Pancreas (tissue), 10 donors: ENCODE measurements at regions not wholly inside any gene's neighbourhood (a gene's known extent, or its start where the extent isn't known, plus 50 kb on each side); places are given as distances from the start of the nearest gene placed in this dataset.

Source experiments
- ATAC-seq, 4 donors: fragments of 200-7000 bp; cut with Tn5 transposase; one replicate each; pipeline versions ENCODE4 v1.8.0 to v1.9.1; 2020; ENCODE audit warnings: mild to moderate bottlenecking in 4 of 4, moderate library complexity in 4 of 4
- DNase-seq, 6 donors: peaks; one replicate each; pipeline ENCODE4 v3.0.0-alpha.2; 2020
- FAIRE-seq: peaks from 2 replicates; lab custom pipeline; 2012; peaks lifted over from hg19 to GRCh38; lab: Jason Lieb, UNC
- H3K27ac ChIP-seq, 4 donors: fragments of 200-600 bp; sonication (generic); 1 replicate in 3 of 4; 2 replicates in 1 of 4; pipeline versions ENCODE4 v1.5.0 to v1.8.0; 2020
- H3K27me3 ChIP-seq, 4 donors: fragments of 200-600 bp; one replicate each; pipeline ENCODE4 v1.8.0; 2021
- H3K36me3 ChIP-seq, 3 donors: fragments of 200-600 bp; sonication (generic) in 1 of 3; one replicate each; pipeline versions ENCODE4 v1.5.0 to v1.8.0; 2020 to 2021
- H3K4me1 ChIP-seq, 3 donors: fragments of 200-600 bp; one replicate each; pipeline ENCODE4 v1.8.0; 2021
- H3K4me3 ChIP-seq, 4 donors: fragments of 200-600 bp; sonication (generic) in 2 of 4; one replicate each; pipeline versions ENCODE4 v1.5.0 to v1.8.0; 2020 to 2021
- H3K9me3 ChIP-seq, 4 donors: fragments of 200-600 bp; one replicate each; pipeline ENCODE4 v1.8.0; 2021
- WGBS, 2 donors: extraction: QIAGEN DNeasy Blood & Tissue Kit; methylation state at CpG; one replicate each; pipeline ENCODE4 v1.1.7; 2013; 5-methylcytosine and 5-hydroxymethylcytosine counted together
- intact Hi-C, 3 donors: fragments of 100-400 bp; cut with DNase I; formaldehyde crosslinking; loops; one replicate each; pipeline versions ENCODE4 v1.11.1 to v1.14.2; 2022
- TF ChIP-seq, protein P1 (sequence below), 4 donors: fragments of 200-600 bp; sonication (generic) in 3 of 4; IDR thresholded peaks; one replicate each; pipeline versions ENCODE4 v1.5.0 to v1.8.0; 2021; ENCODE audit warnings: antibody characterized with exemption in 4 of 4
- donor health status: healthy with polysubstance abuse.
- donor health status: DM: no; HTN: no; CAD: no; lungs with moderate emphysema.
- donor health status: DM: no; HTN: no; CAD: no.
- donor health status: control.
- donor health status: control.
- donor health status: Bipolar disorder and iron deficiency.
- donor health status: DM: yes; HTN: yes; CAD: no.
- donor health status: DM: no; HTN: no; CAD: no.
- donor health status: DM: no; HTN: no; CAD: no.
- donor health status: DM: yes; HTN: yes; CAD: no.

DNA sequence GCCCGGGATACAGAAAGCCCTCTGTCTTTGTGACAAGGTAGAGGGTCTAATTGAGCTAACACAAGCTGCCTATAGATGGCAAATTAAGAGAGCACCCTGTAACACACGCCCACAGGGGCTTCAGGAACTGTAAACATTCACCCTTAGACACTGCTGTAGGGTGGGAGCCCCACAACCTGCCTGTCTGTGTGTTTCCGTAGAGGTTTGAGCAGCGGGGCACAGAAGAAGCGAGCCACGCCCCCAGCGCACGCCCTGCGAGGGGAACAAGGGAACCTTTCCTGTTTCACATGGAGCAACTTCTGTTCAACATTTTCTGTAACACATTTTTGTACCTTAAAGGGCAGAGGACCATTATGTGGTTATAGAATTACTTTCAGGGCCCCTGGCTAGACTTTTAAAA lies 231.7 kb upstream of the EXOC2 start:
- TF ChIP-seq, protein P1, sequence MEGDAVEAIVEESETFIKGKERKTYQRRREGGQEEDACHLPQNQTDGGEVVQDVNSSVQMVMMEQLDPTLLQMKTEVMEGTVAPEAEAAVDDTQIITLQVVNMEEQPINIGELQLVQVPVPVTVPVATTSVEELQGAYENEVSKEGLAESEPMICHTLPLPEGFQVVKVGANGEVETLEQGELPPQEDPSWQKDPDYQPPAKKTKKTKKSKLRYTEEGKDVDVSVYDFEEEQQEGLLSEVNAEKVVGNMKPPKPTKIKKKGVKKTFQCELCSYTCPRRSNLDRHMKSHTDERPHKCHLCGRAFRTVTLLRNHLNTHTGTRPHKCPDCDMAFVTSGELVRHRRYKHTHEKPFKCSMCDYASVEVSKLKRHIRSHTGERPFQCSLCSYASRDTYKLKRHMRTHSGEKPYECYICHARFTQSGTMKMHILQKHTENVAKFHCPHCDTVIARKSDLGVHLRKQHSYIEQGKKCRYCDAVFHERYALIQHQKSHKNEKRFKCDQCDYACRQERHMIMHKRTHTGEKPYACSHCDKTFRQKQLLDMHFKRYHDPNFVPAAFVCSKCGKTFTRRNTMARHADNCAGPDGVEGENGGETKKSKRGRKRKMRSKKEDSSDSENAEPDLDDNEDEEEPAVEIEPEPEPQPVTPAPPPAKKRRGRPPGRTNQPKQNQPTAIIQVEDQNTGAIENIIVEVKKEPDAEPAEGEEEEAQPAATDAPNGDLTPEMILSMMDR (IDR thresholded peaks at IDR 0.05), result no peak
- no peaks in the 10 kb centered on the region for H3K27me3 ChIP-seq
- no peak overlapping the region for H3K4me3 ChIP-seq
- no peak for FAIRE-seq
- intact Hi-C loops, result no loop called here
- peaks cover 0 to 4% (median 0%) of the 10 kb centered on the region in 4 donors for H3K9me3 ChIP-seq
- no peak for ATAC-seq
- H3K36me3 ChIP-seq, result no peaks in the 10 kb centered on the region
- 90 to 91% methylated on average over 9 of the region's 9 CpGs for WGBS, 2 donors
- no peaks in the 10 kb centered on the region for H3K4me1 ChIP-seq
- DNase-seq, result no peak
- H3K27ac ChIP-seq, result no peak overlapping the region

- ATAC-seq, result no peak
- intact Hi-C loops, result no loop called here
- TF ChIP-seq, protein P1 (IDR thresholded peaks at IDR 0.05), result no peak
These were observed 228.5 kb upstream of the EXOC2 start for GRCh38 chr6:921400-921799.

GRCh38 chr6:920512-920911 lies 227.6 kb upstream of the EXOC2 start:
- DNase-seq (no peak), FAIRE-seq (no peak), ATAC-seq (no peak)
- H3K4me3 ChIP-seq, result no peak overlapping the region
- no peaks in the 10 kb centered on the region for H3K4me1 ChIP-seq
- TF ChIP-seq, protein P1 (IDR thresholded peaks at IDR 0.05), result no peak
- intact Hi-C loops, result no loop called here
- WGBS, 2 donors, result 86 to 89% methylated on average over 9 of the region's 9 CpGs
- no peaks in the 10 kb centered on the region for H3K27me3 ChIP-seq
- H3K27ac ChIP-seq, result no peak overlapping the region
- peaks cover 0 to 4% (median 0%) of the 10 kb centered on the region in 4 donors for H3K9me3 ChIP-seq
- H3K36me3 ChIP-seq, result no peaks in the 10 kb centered on the region

More at GRCh38 chr6:921400-921799, 228.5 kb upstream of the EXOC2 start:
- H3K27me3 ChIP-seq, result no peaks in the 10 kb centered on the region
- H3K27ac ChIP-seq, result no peak overlapping the region
- no peaks in the 10 kb centered on the region for H3K4me1 ChIP-seq
- peaks cover 0 to 4% (median 0%) of the 10 kb centered on the region in 4 donors for H3K9me3 ChIP-seq
- no peaks in the 10 kb centered on the region for H3K36me3 ChIP-seq
- 82 to 91% methylated on average over 4 of the region's 4 CpGs for WGBS, 2 donors
- DNase-seq (no peak), FAIRE-seq (no peak)
- no peak overlapping the region for H3K4me3 ChIP-seq

- intact Hi-C loops, result loop anchor here in 2 of 3 donors (10.0 kb wide), 2 partner anchors 405 to 425 kb away; no protein-coding TSS in a partner anchor
- 67 to 93% methylated on average over 1 of the region's 1 CpG for WGBS, 2 donors
- TF ChIP-seq, protein P1 (IDR thresholded peaks at IDR 0.05), result no peak
- peaks cover 0 to 4% (median 0%) of the 10 kb centered on the region in 4 donors for H3K9me3 ChIP-seq
- ATAC-seq (no peak), DNase-seq (no peak), FAIRE-seq (no peak)
- no peaks in the 10 kb centered on the region for H3K27me3 ChIP-seq
- no peaks in the 10 kb centered on the region for H3K36me3 ChIP-seq
- no peak overlapping the region for H3K4me3 ChIP-seq
- H3K4me1 ChIP-seq, result no peaks in the 10 kb centered on the region
- H3K27ac ChIP-seq, result no peak overlapping the region
These were observed 226.6 kb upstream of the EXOC2 start for GRCh38 chr6:919500-919899.

DNA sequence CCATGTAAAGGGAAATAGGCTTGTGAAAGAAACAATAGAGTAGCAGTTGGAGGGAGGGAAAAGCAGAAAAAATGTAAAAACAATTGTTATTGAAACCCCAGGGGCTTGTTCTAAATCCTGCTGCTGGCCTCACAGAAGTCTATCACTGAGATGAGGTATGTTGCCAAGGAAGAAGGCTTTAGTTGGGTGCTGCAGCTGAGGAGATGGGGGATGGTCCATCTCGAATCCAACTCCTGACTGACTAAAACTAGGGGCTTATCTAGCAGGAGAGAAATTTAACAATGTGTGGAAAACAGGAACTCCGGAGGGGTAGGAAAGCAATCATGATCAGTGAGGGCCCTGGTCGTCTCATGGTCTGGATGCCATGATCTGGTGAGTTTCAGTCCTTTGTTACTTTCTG lies 225.0 kb upstream of the EXOC2 start:
- no peaks in the 10 kb centered on the region for H3K4me1 ChIP-seq
- 78 to 86% methylated on average over 3 of the region's 3 CpGs for WGBS, 2 donors
- no peaks in the 10 kb centered on the region for H3K36me3 ChIP-seq
- intact Hi-C loops, result loop anchor here in 2 of 3 donors (10.0 kb wide), 2 partner anchors 407 to 427 kb away; no protein-coding TSS in a partner anchor
- H3K27ac ChIP-seq, result no peak overlapping the region
- H3K9me3 ChIP-seq, result peaks cover 0 to 4% (median 0%) of the 10 kb centered on the region in 4 donors
- ATAC-seq (no peak), DNase-seq (no peak), FAIRE-seq (no peak)
- H3K4me3 ChIP-seq, result no peak overlapping the region
- no peaks in the 10 kb centered on the region for H3K27me3 ChIP-seq
- TF ChIP-seq, protein P1 (IDR thresholded peaks at IDR 0.05), result no peak
